Caco-2 (cell line): ENCODE measurements at regions not wholly inside any gene's neighbourhood (a gene's known extent, or its start where the extent isn't known, plus 50 kb on each side); places are given as distances from the start of the nearest gene placed in this dataset.

Experiments
- BruUV-seq: library from RNA; stranded (reverse); fragments of 400-500 nt; replicated peaks from 2 replicates; lab custom pipeline; 2021; lab: Mats Ljungman, UMichigan
- CTCF ChIA-PET: fragments of 300-600 bp; sonication (Branson Sonifier 250); formaldehyde crosslinking; loops from one replicate; lab custom pipeline; 2022; ENCODE audit warnings: antibody characterized with exemption; lab: Charles Lee
- POLR2A ChIA-PET: fragments of 300-600 bp; sonication (Branson Sonifier 250); formaldehyde crosslinking; loops from one replicate; lab custom pipeline; 2022; ENCODE audit warnings: antibody characterized with exemption; lab: Charles Lee
- DNase-seq, 2 experiments: peaks; one replicate each; pipeline versions ENCODE4 v3.0.0 to v3.0.0-alpha.2; 2020 to 2022
- H3K27me3 ChIP-seq: replicated peaks from 2 replicates; pipeline ENCODE4 v1.6.0; 2011; ENCODE audit warnings: low read length; ENCODE audit not compliant: control insufficient read depth, insufficient read depth
- H3K36me3 ChIP-seq: 2 replicates; pipeline ENCODE4 v1.5.1; 2011; ENCODE audit warnings: low read length; ENCODE audit not compliant: control insufficient read depth, insufficient read depth
- H3K4me1 ChIP-seq: fragments of 250-450 bp; sonication (Bioruptor Pico); 2 replicates; pipeline ENCODE4 v1.5.1; 2020; ENCODE audit warnings: mild to moderate bottlenecking
- H3K4me3 ChIP-seq: 2 replicates; pipeline ENCODE4 v1.5.1; 2011; ENCODE audit warnings: low read depth, mild to moderate bottlenecking, control low read depth, low read length
- H3K9me3 ChIP-seq: fragments of 250-450 bp; sonication (Bioruptor Pico); 2 replicates; pipeline ENCODE4 v1.5.1; 2020; ENCODE audit warnings: mild to moderate bottlenecking, moderate library complexity
- H3K27ac Mint-ChIP-seq: one replicate; pipeline ENCODE4 v1.8.0; 2022; ENCODE audit warnings: mixed read lengths; ENCODE audit not compliant: unreplicated experiment
- H3K27me3 Mint-ChIP-seq: one replicate; pipeline ENCODE4 v1.8.0; 2022; ENCODE audit warnings: mixed read lengths; ENCODE audit not compliant: insufficient read depth, unreplicated experiment
- H3K36me3 Mint-ChIP-seq: one replicate; pipeline ENCODE4 v1.8.0; 2022; ENCODE audit warnings: mild to moderate bottlenecking, mixed read lengths; ENCODE audit not compliant: insufficient read depth, unreplicated experiment
- H3K4me1 Mint-ChIP-seq: one replicate; pipeline ENCODE4 v1.8.0; 2022; ENCODE audit warnings: low read depth, mixed read lengths; ENCODE audit not compliant: unreplicated experiment
- H3K4me3 Mint-ChIP-seq: one replicate; pipeline ENCODE4 v1.8.0; 2022; ENCODE audit warnings: mild to moderate bottlenecking, moderate library complexity, mixed read lengths; ENCODE audit not compliant: unreplicated experiment
- H3K9me3 Mint-ChIP-seq: one replicate; pipeline ENCODE4 v1.8.0; 2022; ENCODE audit warnings: mixed read lengths; ENCODE audit not compliant: unreplicated experiment
- CTCF ChIP-seq, 2 experiments: fragments of 200-600 bp in 1 of 2; IDR thresholded peaks; 1 replicate in 1 of 2; 2 replicates in 1 of 2; pipeline versions ENCODE4 v1.5.1 to v1.8.0; 2011 to 2022; ENCODE audit warnings: antibody characterized with exemption in 1 of 2, control low read depth in 1 of 2, inconsistent platforms in 1 of 2, low read depth in 1 of 2, low read length in 1 of 2, mild to moderate bottlenecking in 1 of 2, moderate library complexity in 1 of 2; ENCODE audit not compliant: insufficient read depth in 1 of 2, severe bottlenecking in 1 of 2, unreplicated experiment in 1 of 2
- intact Hi-C: fragments of 100-400 bp; cut with micrococcal nuclease; formaldehyde crosslinking; loops from one replicate; pipeline ENCODE4 v1.10.0; 2022; ENCODE audit not compliant: unreplicated experiment

- H3K36me3 Mint-ChIP-seq: no peaks in the 10 kb centered on the region
- H3K9me3 ChIP-seq: no peaks in the 10 kb centered on the region; the same call in 1 of the 2 replicates
- no peak for TF ChIP-seq CTCF (IDR thresholded peaks at IDR 0.05; ENCODE audit: insufficient read depth in 1 of 2, low read depth in 1 of 2, low read length in 1 of 2, severe bottlenecking in 1 of 2, unreplicated experiment in 1 of 2)
- CTCF ChIA-PET: no interaction called here
- intact Hi-C loops: no loop called here
- H3K4me1 ChIP-seq: no peaks in the 10 kb centered on the region
- peaks cover 14% of the 10 kb centered on the region for H3K9me3 Mint-ChIP-seq
- H3K4me3 Mint-ChIP-seq: no peak overlapping the region
- no peaks in the 10 kb centered on the region for H3K36me3 ChIP-seq
- no TSS peak for BruUV-seq
- POLR2A ChIA-PET: no interaction called here
- H3K27me3 Mint-ChIP-seq: peaks cover 15% of the 10 kb centered on the region
- H3K4me3 ChIP-seq: no peak overlapping the region
- H3K27me3 ChIP-seq: no peaks in the 10 kb centered on the region
- H3K4me1 Mint-ChIP-seq: no peaks in the 10 kb centered on the region
- DNase-seq: no peak
- H3K27ac Mint-ChIP-seq: no peak overlapping the region
These were observed 266.6 kb upstream of the PWP1 start for GRCh38 chr12:107418981-107419380.

- no peak overlapping the region for H3K27ac Mint-ChIP-seq
- no peaks in the 10 kb centered on the region for H3K4me1 ChIP-seq
- no peak overlapping the region for H3K4me3 ChIP-seq
- TF ChIP-seq CTCF (IDR thresholded peaks at IDR 0.05; ENCODE audit: insufficient read depth in 1 of 2, low read depth in 1 of 2, low read length in 1 of 2, severe bottlenecking in 1 of 2, unreplicated experiment in 1 of 2): no peak
- no peaks in the 10 kb centered on the region for H3K36me3 ChIP-seq
- DNase-seq: no peak
- H3K4me1 Mint-ChIP-seq: no peaks in the 10 kb centered on the region
- peaks cover 9% of the 10 kb centered on the region for H3K36me3 Mint-ChIP-seq
- POLR2A ChIA-PET: no interaction called here
- BruUV-seq: no TSS peak
- H3K4me3 Mint-ChIP-seq: no peak overlapping the region
- H3K9me3 ChIP-seq: no peaks in the 10 kb centered on the region
- H3K27me3 ChIP-seq: no peaks in the 10 kb centered on the region
- H3K9me3 Mint-ChIP-seq: peaks cover 23% of the 10 kb centered on the region
- peaks cover 24% of the 10 kb centered on the region for H3K27me3 Mint-ChIP-seq
- intact Hi-C loops: no loop called here
- CTCF ChIA-PET: interaction anchor here (1.0 kb wide), 1 partner anchor 9 kb away, joined by 3 read pairs; no protein-coding TSS in a partner anchor
These were observed 262.1 kb upstream of the PWP1 start for GRCh38 chr12:107423531-107423930.

GRCh38 chr12:107429006-107429705, 256.4 kb upstream of the PWP1 start:
- H3K36me3 ChIP-seq: no peaks in the 10 kb centered on the region
- intact Hi-C loops: no loop called here
- no peak overlapping the region for H3K4me3 ChIP-seq
- no peak for DNase-seq
- Mint-ChIP-seq H3K27ac (no peak overlapping the region), H3K4me3 (no peak overlapping the region), H3K9me3 (peaks cover 9% of the 10 kb centered on the region), H3K4me1 (no peaks in the 10 kb centered on the region), H3K36me3 (peaks cover 9% of the 10 kb centered on the region), H3K27me3 (peaks cover 12% of the 10 kb centered on the region)
- BruUV-seq: no TSS peak
- CTCF ChIA-PET: interaction anchor here (0.6 kb wide), 1 partner anchor 766 kb away, joined by 3 read pairs; no protein-coding TSS in a partner anchor
- no peaks in the 10 kb centered on the region for H3K27me3 ChIP-seq
- POLR2A ChIA-PET: no interaction called here
- H3K4me1 ChIP-seq: no peaks in the 10 kb centered on the region
- H3K9me3 ChIP-seq: no peaks in the 10 kb centered on the region
- TF ChIP-seq CTCF (IDR thresholded peaks at IDR 0.05; ENCODE audit: insufficient read depth in 1 of 2, low read depth in 1 of 2, low read length in 1 of 2, severe bottlenecking in 1 of 2, unreplicated experiment in 1 of 2): no peak
